H9 (cell line): ENCODE measurements at regions not wholly inside any gene's neighbourhood (a gene's known extent, or its start where the extent isn't known, plus 50 kb on each side); places are given as distances from the start of the nearest gene placed in this dataset.

Experiments
- DNase-seq: peaks from one replicate; pipeline ENCODE4 v3.0.0-alpha.2; 2017
- H2AFZ ChIP-seq: one replicate; pipeline ENCODE4 v1.6.1; 2013; ENCODE audit warnings: mild to moderate bottlenecking, low read length, control low read depth, moderate library complexity
- H2AK5ac ChIP-seq: 2 replicates; pipeline ENCODE4 v1.6.1; 2013; ENCODE audit warnings: low read length, control low read depth, mixed read lengths; ENCODE audit not compliant: insufficient read length
- H2BK120ac ChIP-seq: one replicate; pipeline ENCODE4 v1.6.1; 2013; ENCODE audit warnings: low read depth, mild to moderate bottlenecking, low read length, control low read depth, inconsistent platforms; ENCODE audit not compliant: poor library complexity, severe bottlenecking
- H2BK12ac ChIP-seq: 2 replicates; pipeline ENCODE4 v1.6.1; 2013; ENCODE audit warnings: low read length, control low read depth, mixed read lengths, low read depth; ENCODE audit not compliant: insufficient read length
- H2BK15ac ChIP-seq: 2 replicates; pipeline ENCODE4 v1.6.1; 2013; ENCODE audit warnings: low read depth, low read length, control low read depth
- H2BK20ac ChIP-seq: one replicate; pipeline ENCODE4 v1.6.1; 2013; ENCODE audit warnings: low read depth, mild to moderate bottlenecking, low read length, control low read depth, inconsistent platforms; ENCODE audit not compliant: poor library complexity, severe bottlenecking
- H2BK5ac ChIP-seq: 2 replicates; pipeline ENCODE4 v1.6.1; 2013; ENCODE audit warnings: low read length, control low read depth, mixed read lengths; ENCODE audit not compliant: insufficient read length
- H3K14ac ChIP-seq: 2 replicates; pipeline ENCODE4 v1.6.1; 2013; ENCODE audit warnings: low read length, control low read depth; ENCODE audit not compliant: insufficient read depth
- H3K18ac ChIP-seq: 2 replicates; pipeline ENCODE4 v1.6.1; 2013; ENCODE audit warnings: low read depth, mild to moderate bottlenecking, mixed read lengths, low read length, control low read depth; ENCODE audit not compliant: insufficient read length
- H3K23ac ChIP-seq: 2 replicates; pipeline ENCODE4 v1.6.1; 2013; ENCODE audit warnings: low read length, control low read depth, mixed read lengths, low read depth; ENCODE audit not compliant: insufficient read length
- H3K23me2 ChIP-seq: 2 replicates; pipeline ENCODE4 v1.6.1; 2013; ENCODE audit warnings: low read depth, mild to moderate bottlenecking, mixed read lengths, low read length, control low read depth; ENCODE audit not compliant: insufficient read length, poor library complexity, severe bottlenecking
- H3K27ac ChIP-seq: 2 replicates; pipeline ENCODE4 v1.5.1; 2013; ENCODE audit warnings: low read length, control low read depth, mixed read lengths, low read depth; ENCODE audit not compliant: insufficient read length
- H3K27me3 ChIP-seq: 2 replicates; pipeline ENCODE4 v1.6.1; 2013; ENCODE audit warnings: low read length, control low read depth, inconsistent platforms; ENCODE audit not compliant: insufficient read depth
- H3K4ac ChIP-seq: 2 replicates; pipeline ENCODE4 v1.6.1; 2013; ENCODE audit warnings: low read depth, mild to moderate bottlenecking, control low read depth, inconsistent platforms, low read length, moderate library complexity
- H3K4me1 ChIP-seq: 2 replicates; pipeline ENCODE4 v1.6.1; 2013; ENCODE audit warnings: low read length, control low read depth, inconsistent platforms; ENCODE audit not compliant: insufficient read depth
- H3K4me2 ChIP-seq: 2 replicates; pipeline ENCODE4 v1.6.1; 2013; ENCODE audit warnings: low read length, control low read depth, mixed read lengths; ENCODE audit not compliant: insufficient read length, insufficient read depth
- H3K56ac ChIP-seq: 2 replicates; pipeline ENCODE4 v1.6.1; 2013; ENCODE audit warnings: low read depth, mild to moderate bottlenecking, mixed read lengths, low read length, control low read depth; ENCODE audit not compliant: insufficient read length
- H3K79me1 ChIP-seq: 2 replicates; pipeline ENCODE4 v1.6.1; 2013; ENCODE audit warnings: low read depth, mild to moderate bottlenecking, moderate library complexity, low read length, control low read depth, inconsistent platforms; ENCODE audit not compliant: insufficient read depth, poor library complexity, severe bottlenecking
- H3K79me2 ChIP-seq: 2 replicates; pipeline ENCODE4 v1.6.1; 2013; ENCODE audit warnings: low read length, control low read depth, inconsistent platforms; ENCODE audit not compliant: insufficient read depth
- H3K9ac ChIP-seq: 2 replicates; pipeline ENCODE4 v1.6.1; 2013; ENCODE audit warnings: low read length, control low read depth, mixed read lengths; ENCODE audit not compliant: insufficient read length; ENCODE audit errors: extremely low read depth
- H3K9me3 ChIP-seq: one replicate; pipeline ENCODE4 v1.6.1; 2013; ENCODE audit warnings: low read depth, low read length, inconsistent platforms; ENCODE audit not compliant: control insufficient read depth
- H3T11ph ChIP-seq: one replicate; pipeline ENCODE4 v1.6.1; 2013; ENCODE audit warnings: mild to moderate bottlenecking, low read length, control low read depth, inconsistent platforms
- H4K20me1 ChIP-seq: one replicate; pipeline ENCODE4 v1.6.1; 2013; ENCODE audit not compliant: control insufficient read depth, insufficient read length, insufficient read depth
- H4K5ac ChIP-seq: 2 replicates; pipeline ENCODE4 v1.6.1; 2013; ENCODE audit warnings: low read depth, mild to moderate bottlenecking, mixed read lengths, low read length, control low read depth; ENCODE audit not compliant: insufficient read length
- H4K8ac ChIP-seq: replicated peaks from 2 replicates; pipeline ENCODE4 v1.6.1; 2013; ENCODE audit warnings: low read length, control low read depth, mixed read lengths, low read depth; ENCODE audit not compliant: insufficient read length
- H4K91ac ChIP-seq: 2 replicates; pipeline ENCODE4 v1.6.1; 2013; ENCODE audit warnings: low read depth, mild to moderate bottlenecking, moderate library complexity, mixed read lengths, low read length, control low read depth; ENCODE audit not compliant: insufficient read length
- H3K27ac Mint-ChIP-seq, 3 experiments: 2 replicates in 2 of 3; 3 replicates in 1 of 3; pipeline ENCODE4 v1.8.0; 2020 to 2021; ENCODE audit warnings: mixed read lengths in 3 of 3, mild to moderate bottlenecking in 1 of 3, moderate library complexity in 1 of 3
- H3K27me3 Mint-ChIP-seq: 2 replicates; pipeline ENCODE4 v1.8.0; 2021; ENCODE audit warnings: low read depth, mild to moderate bottlenecking, moderate library complexity, mixed read lengths
- H3K36me3 Mint-ChIP-seq, 3 experiments: 2 replicates in 2 of 3; 3 replicates in 1 of 3; pipeline ENCODE4 v1.8.0; 2020 to 2021; ENCODE audit warnings: low read depth in 3 of 3, mixed read lengths in 3 of 3; ENCODE audit not compliant: insufficient read depth in 1 of 3
- H3K4me1 Mint-ChIP-seq, 2 experiments: 2 replicates each; pipeline ENCODE4 v1.8.0; 2020; ENCODE audit warnings: mixed read lengths in 2 of 2
- H3K4me3 Mint-ChIP-seq, 2 experiments: 2 replicates in 1 of 2; 3 replicates in 1 of 2; pipeline ENCODE4 v1.8.0; 2020 to 2021; ENCODE audit warnings: mild to moderate bottlenecking in 2 of 2, mixed read lengths in 2 of 2, moderate library complexity in 1 of 2
- H3K9me3 Mint-ChIP-seq, 2 experiments: 2 replicates in 1 of 2; 3 replicates in 1 of 2; pipeline ENCODE4 v1.8.0; 2020; ENCODE audit warnings: mild to moderate bottlenecking in 2 of 2, mixed read lengths in 2 of 2, moderate library complexity in 1 of 2
- CTCF ChIP-seq: fragments of 200-600 bp; sonication (generic); conservative IDR thresholded peaks from 3 replicates; pipeline ENCODE4 v1.8.0; 2021; ENCODE audit warnings: antibody characterized with exemption, mild to moderate bottlenecking
- WGBS: extraction: QIAGEN DNeasy Blood & Tissue Kit; methylation state at CpG from one replicate; pipeline ENCODE4 v1.1.7; 2013; ENCODE audit warnings: missing lambda C conversion rate, low lambda C conversion rate, mixed read lengths; ENCODE audit not compliant: insufficient read length; ENCODE audit errors: extremely low coverage; 5-methylcytosine and 5-hydroxymethylcytosine counted together

GRCh38 chr16:82400046-82400445, 226.7 kb upstream of the CDH13 start:
- DNase-seq = no peak
- H4K91ac ChIP-seq = no peak overlapping the region
- H4K5ac ChIP-seq = no peak overlapping the region
- no peak overlapping the region for H3K4me2 ChIP-seq
- H3K56ac ChIP-seq = no peak overlapping the region
- no CpG with 5 or more reads among the region's 8 CpGs for whole genome bisulfite sequencing
- no peak overlapping the region for H2BK12ac ChIP-seq
- Mint-ChIP-seq H3K9me3 (no peaks in the 10 kb centered on the region), H3K36me3 (no peaks in the 10 kb centered on the region), H3K4me3 (no peak overlapping the region), H3K27me3 (peaks cover 2% of the 10 kb centered on the region; the same call in 1 of the 2 replicates), H3K27ac (no peak overlapping the region), H3K4me1 (no peaks in the 10 kb centered on the region)
- no peaks in the 10 kb centered on the region for H3K23me2 ChIP-seq
- no peaks in the 10 kb centered on the region for H4K20me1 ChIP-seq
- no peak overlapping the region for H2AFZ ChIP-seq
- H3K4me1 ChIP-seq = no peaks in the 10 kb centered on the region
- H2BK120ac ChIP-seq = no peak overlapping the region
- H3K14ac ChIP-seq = no peak overlapping the region
- no peak overlapping the region for H2BK15ac ChIP-seq
- H3K79me2 ChIP-seq = no peaks in the 10 kb centered on the region
- no peak overlapping the region for H3K18ac ChIP-seq
- no peak overlapping the region for H2BK20ac ChIP-seq
- no peaks in the 10 kb centered on the region for H3K27me3 ChIP-seq
- no peak overlapping the region for H4K8ac ChIP-seq
- H2AK5ac ChIP-seq = no peak overlapping the region
- H2BK5ac ChIP-seq = no peak overlapping the region
- TF ChIP-seq CTCF = no peak
- H3K9ac ChIP-seq = no peak overlapping the region
- H3K9me3 ChIP-seq = no peaks in the 10 kb centered on the region
- H3T11ph ChIP-seq = no peak overlapping the region
- no peak overlapping the region for H3K27ac ChIP-seq
- H3K23ac ChIP-seq = no peak overlapping the region
- no peaks in the 10 kb centered on the region for H3K79me1 ChIP-seq
- no peak overlapping the region for H3K4ac ChIP-seq
